ENCODE measurements at regions not wholly inside any gene's neighbourhood (a gene's known extent, or its start where the extent isn't known, plus 50 kb on each side); places are given as distances from the start of the nearest gene placed in this dataset.
A peak's percentile ranks its signal among the peaks of the same experiment; 100 is the strongest.

GRCh38 chr10:60663850-60664249 is 114.4 kb upstream of the CDK1 start:
- Histone ChIP-seq H4K20me1 (replicated peaks; ENCODE audit: control insufficient read depth, insufficient read depth, low read length) (no peaks in the 10 kb centered on the region), H3K27ac (ENCODE audit: extremely low read depth, low read depth, low read length) (no peak overlapping the region), H3K9me3 (replicated peaks; ENCODE audit: control insufficient read depth, insufficient read depth, low read depth, low read length) (no peaks in the 10 kb centered on the region), H2AFZ (ENCODE audit: low read depth, low read length) (0 out of 2 replicates have a peak overlapping the region, but pooled peaks have one; percentile 33), H3K36me3 (ENCODE audit: control insufficient read depth, insufficient read depth, low read length) (no peaks in the 10 kb centered on the region), H3K4me3 (no peak overlapping the region), H3K9me1 (ENCODE audit: control insufficient read depth, insufficient read depth, low read length) (no peaks in the 10 kb centered on the region), H3K27me3 (ENCODE audit: control insufficient read depth in 2 of 2, insufficient read depth in 2 of 2, low read length in 2 of 2) (no peaks in the 10 kb centered on the region), H3K79me2 (ENCODE audit: control insufficient read depth, insufficient read depth, low read length) (no peaks in the 10 kb centered on the region), H3K9ac (ENCODE audit: insufficient read depth in 1 of 2, low read depth in 2 of 2, low read length in 2 of 2) (no peak overlapping the region), H3K4me1 (replicated peaks in 1 of 2; ENCODE audit: control insufficient read depth in 2 of 2, insufficient read depth in 2 of 2, low read length in 2 of 2) (peaks cover 0 to 14% of the 10 kb centered on the region in 2 experiments; a peak in 2 of 5 replicates), H3K4me2 (ENCODE audit: insufficient read depth, low read length) (no peak overlapping the region)
- in situ Hi-C loops (cut with MboI): loop anchor here (25.0 kb wide), 1 partner anchor 827 kb away; no protein-coding TSS in a partner anchor
- intact Hi-C loops (cut with micrococcal nuclease): no loop called here
- 0% methylated on average over 7 of the region's 7 CpGs for WGBS (ENCODE audit: insufficient coverage, low coverage, missing lambda C conversion rate)
- FAIRE-seq (peak; percentile 44), DNase-seq (ENCODE audit: extremely low read depth in 1 of 4, low spot score in 3 of 4) (peak in 1 of 4 experiments; percentile 29), ATAC-seq (peak; percentile 43; the same call in 2 of the 3 replicates)
- ChIA-PET POLR2A (no interaction called here), CTCF (ENCODE audit: low intra/inter-chr PET ratio) (no interaction called here)
- BruUV-seq (replicated peaks): no TSS peak
- TF ChIP-seq EGR1 (conservative IDR thresholded peaks at IDR 0.05): peak; percentile 60
- TF ChIP-seq, protein P1, sequence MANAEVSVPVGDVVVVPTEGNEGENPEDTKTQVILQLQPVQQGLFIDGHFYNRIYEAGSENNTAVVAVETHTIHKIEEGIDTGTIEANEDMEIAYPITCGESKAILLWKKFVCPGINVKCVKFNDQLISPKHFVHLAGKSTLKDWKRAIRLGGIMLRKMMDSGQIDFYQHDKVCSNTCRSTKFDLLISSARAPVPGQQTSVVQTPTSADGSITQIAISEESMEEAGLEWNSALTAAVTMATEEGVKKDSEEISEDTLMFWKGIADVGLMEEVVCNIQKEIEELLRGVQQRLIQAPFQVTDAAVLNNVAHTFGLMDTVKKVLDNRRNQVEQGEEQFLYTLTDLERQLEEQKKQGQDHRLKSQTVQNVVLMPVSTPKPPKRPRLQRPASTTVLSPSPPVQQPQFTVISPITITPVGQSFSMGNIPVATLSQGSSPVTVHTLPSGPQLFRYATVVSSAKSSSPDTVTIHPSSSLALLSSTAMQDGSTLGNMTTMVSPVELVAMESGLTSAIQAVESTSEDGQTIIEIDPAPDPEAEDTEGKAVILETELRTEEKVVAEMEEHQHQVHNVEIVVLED (CRISPR knock-in tag; IDR thresholded peaks at IDR 0.05): no peak
- no peak for TF ChIP-seq SIX5 (IDR thresholded peaks at IDR 0.05; ENCODE audit: borderline replicate concordance in 1 of 2, insufficient read depth in 1 of 2, low read depth in 1 of 2, low read length in 2 of 2)
